HEK293 (cell line): ENCODE measurements at regions not wholly inside any gene's neighbourhood (a gene's known extent, or its start where the extent isn't known, plus 50 kb on each side); places are given as distances from the start of the nearest gene placed in this dataset.

ENCODE experiments used
- CTCF ChIA-PET: fragments of 350-600 bp; formaldehyde crosslinking; extraction: SDS; loops from one replicate; lab custom pipeline; 2021; ENCODE audit warnings: antibody characterized with exemption; lab: Yijun Ruan, JAX
- POLR2A ChIA-PET: fragments of 300-600 bp; formaldehyde crosslinking; extraction: SDS; loops from one replicate; lab custom pipeline; 2020; ENCODE audit warnings: antibody characterized with exemption, inconsistent platforms; lab: Yijun Ruan, JAX
- H3K27ac ChIP-seq: fragments of 200-500 bp; sonication (Bioruptor generic); 2 replicates; pipeline ENCODE4 v1.5.1; 2014; ENCODE audit warnings: low read depth, low read length, control low read depth, inconsistent platforms; ENCODE audit errors: extremely low read depth
- H3K36me3 ChIP-seq, 2 experiments: fragments of 200-500 bp in 1 of 2; sonication (Bioruptor generic) in 1 of 2; 1 replicate in 1 of 2; 2 replicates in 1 of 2; pipeline ENCODE4 v1.5.1; 2014 to 2017; ENCODE audit warnings: inconsistent platforms in 2 of 2, low read length in 2 of 2; ENCODE audit not compliant: control insufficient read depth in 2 of 2, insufficient read depth in 1 of 2
- H3K4me1 ChIP-seq: fragments of 200-500 bp; sonication (Bioruptor generic); 2 replicates; pipeline ENCODE4 v1.5.1; 2014; ENCODE audit warnings: mild to moderate bottlenecking, low read length, inconsistent platforms; ENCODE audit not compliant: control insufficient read depth, insufficient read depth
- H3K4me3 ChIP-seq: 2 replicates; pipeline ENCODE4 v1.5.1; 2011; ENCODE audit warnings: low read depth, mild to moderate bottlenecking, control low read depth, low read length, moderate library complexity
- H3K9me3 ChIP-seq: fragments of 200-500 bp; sonication (Bioruptor generic); 2 replicates; pipeline ENCODE4 v1.5.1; 2014; ENCODE audit warnings: low read depth, low read length, inconsistent platforms; ENCODE audit not compliant: control insufficient read depth, insufficient read depth
- ATF2 ChIP-seq: fragments of 450-650 bp; formaldehyde crosslinking; IDR thresholded peaks from 2 replicates; pipeline ENCODE4 v1.5.1; 2016; ENCODE audit warnings: missing biosample characterization, missing genetic modification characterization, low read depth
- HOXC10 ChIP-seq: sonication (generic); formaldehyde crosslinking; IDR thresholded peaks from 2 replicates; pipeline ENCODE4 v1.8.1; 2023; ENCODE audit warnings: mild to moderate bottlenecking, missing genetic modification reagents
- OVOL3 ChIP-seq: fragments of 450-650 bp; formaldehyde crosslinking; IDR thresholded peaks from 2 replicates; pipeline ENCODE4 v1.5.1; 2016; ENCODE audit warnings: missing biosample characterization, missing genetic modification characterization
- PBX3 ChIP-seq: sonication (generic); formaldehyde crosslinking; IDR thresholded peaks from 2 replicates; pipeline ENCODE4 v1.8.1; 2022; ENCODE audit warnings: mild to moderate bottlenecking, moderate library complexity, missing genetic modification reagents
- ZBTB20 ChIP-seq: fragments of 450-650 bp; formaldehyde crosslinking; IDR thresholded peaks from 2 replicates; pipeline ENCODE4 v1.5.1; 2016; ENCODE audit warnings: missing biosample characterization, missing genetic modification characterization
- ZNF138 ChIP-seq: fragments of 450-650 bp; formaldehyde crosslinking; IDR thresholded peaks from 2 replicates; pipeline ENCODE4 v1.5.1; 2016; ENCODE audit warnings: missing biosample characterization, missing genetic modification characterization, borderline replicate concordance
- ZNF146 ChIP-seq: fragments of 450-650 bp; formaldehyde crosslinking; IDR thresholded peaks from 2 replicates; pipeline ENCODE4 v1.5.1; 2016; ENCODE audit warnings: missing biosample characterization, missing genetic modification characterization
- ZNF155 ChIP-seq: fragments of 450-650 bp; formaldehyde crosslinking; IDR thresholded peaks from 2 replicates; pipeline ENCODE4 v1.5.1; 2016; ENCODE audit warnings: missing biosample characterization, missing genetic modification characterization
- ZNF214 ChIP-seq: fragments of 450-650 bp; formaldehyde crosslinking; IDR thresholded peaks from 2 replicates; pipeline ENCODE4 v1.5.1; 2017; ENCODE audit warnings: missing biosample characterization, mild to moderate bottlenecking, missing genetic modification characterization, borderline replicate concordance
- ZNF239 ChIP-seq: fragments of 450-650 bp; formaldehyde crosslinking; IDR thresholded peaks from 2 replicates; pipeline ENCODE4 v1.5.1; 2016; ENCODE audit warnings: missing biosample characterization, missing genetic modification characterization
- ZNF266 ChIP-seq: fragments of 450-650 bp; formaldehyde crosslinking; IDR thresholded peaks from 2 replicates; pipeline ENCODE4 v1.5.1; 2016; ENCODE audit warnings: missing biosample characterization, missing genetic modification characterization, low read depth
- ZNF280C ChIP-seq: fragments of 450-650 bp; formaldehyde crosslinking; IDR thresholded peaks from 2 replicates; pipeline ENCODE4 v1.5.1; 2016; ENCODE audit warnings: missing biosample characterization, missing genetic modification characterization
- ZNF37A ChIP-seq: fragments of 450-650 bp; IDR thresholded peaks from 2 replicates; pipeline ENCODE4 v1.5.1; 2018; ENCODE audit warnings: missing biosample characterization, missing genetic modification characterization
- ZNF449 ChIP-seq: fragments of 450-650 bp; formaldehyde crosslinking; IDR thresholded peaks from 2 replicates; pipeline ENCODE4 v1.5.1; 2017; ENCODE audit warnings: missing biosample characterization, mild to moderate bottlenecking, missing genetic modification characterization, moderate library complexity
- ZNF510 ChIP-seq: fragments of 450-650 bp; formaldehyde crosslinking; IDR thresholded peaks from 2 replicates; pipeline ENCODE4 v1.5.1; 2018; ENCODE audit warnings: mild to moderate bottlenecking, missing genetic modification characterization, missing biosample characterization; ENCODE audit not compliant: insufficient replicate concordance
- ZNF558 ChIP-seq: fragments of 450-650 bp; formaldehyde crosslinking; IDR thresholded peaks from 2 replicates; pipeline ENCODE4 v1.5.1; 2016; ENCODE audit warnings: missing biosample characterization, missing genetic modification characterization
- ZNF571 ChIP-seq: fragments of 450-650 bp; formaldehyde crosslinking; IDR thresholded peaks from 2 replicates; pipeline ENCODE4 v1.5.0; 2017; ENCODE audit warnings: missing biosample characterization, missing genetic modification characterization
- ZNF585B ChIP-seq: fragments of 450-650 bp; formaldehyde crosslinking; IDR thresholded peaks from 2 replicates; pipeline ENCODE4 v1.5.1; 2016; ENCODE audit warnings: missing biosample characterization, missing genetic modification characterization
- ZNF837 ChIP-seq: fragments of 450-650 bp; formaldehyde crosslinking; IDR thresholded peaks from 2 replicates; pipeline ENCODE4 v1.5.1; 2016; ENCODE audit warnings: missing biosample characterization, missing genetic modification characterization

- TF ChIP-seq ZNF280C, result no peak
- no peak for TF ChIP-seq ZNF585B
- no peak for TF ChIP-seq PBX3 (CRISPR knock-in tag)
- no peak for TF ChIP-seq ZNF146
- no peak for TF ChIP-seq ZNF837 (tag by site-specific recombination)
Measured at GRCh38 chr6:104068281-104068680, 791.4 kb downstream of the HACE1 start (continued).

- no peak for TF ChIP-seq ZNF214 (tag by site-specific recombination)
- no peak for TF ChIP-seq ZNF37A (tag by site-specific recombination)
- no peak for TF ChIP-seq ZNF266
- TF ChIP-seq ZNF571, result no peak
- TF ChIP-seq OVOL3 (tag by site-specific recombination), result no peak
- TF ChIP-seq ZNF510 (tag by site-specific recombination), result no peak
- TF ChIP-seq ATF2, result no peak
- Histone ChIP-seq H3K27ac (no peak overlapping the region), H3K9me3 (no peaks in the 10 kb centered on the region), H3K4me3 (no peak overlapping the region), H3K36me3 (no peaks in the 10 kb centered on the region), H3K4me1 (no peaks in the 10 kb centered on the region)
- POLR2A ChIA-PET, result no interaction called here
- CTCF ChIA-PET, result no interaction called here
Measured at GRCh38 chr6:104064876-104065275, 794.8 kb downstream of the HACE1 start.

GRCh38 chr6:104050455-104050854 is 809.3 kb downstream of the HACE1 start:
- no peaks in the 10 kb centered on the region for H3K36me3 ChIP-seq
- H3K4me1 ChIP-seq, result no peaks in the 10 kb centered on the region
- H3K27ac ChIP-seq, result no peak overlapping the region
- ChIA-PET CTCF (no interaction called here), POLR2A (no interaction called here)
- TF ChIP-seq ZBTB20 (tag by site-specific recombination) (no peak), ZNF239 (tag by site-specific recombination) (no peak), HOXC10 (no peak), ZNF138 (tag by site-specific recombination) (no peak), ZNF449 (tag by site-specific recombination) (no peak), ZNF155 (no peak), ZNF558 (tag by site-specific recombination) (no peak)
- no peak overlapping the region for H3K4me3 ChIP-seq
- H3K9me3 ChIP-seq, result no peaks in the 10 kb centered on the region
